GM23338 (cell line): ENCODE measurements at regions not wholly inside any gene's neighbourhood (a gene's known extent, or its start where the extent isn't known, plus 50 kb on each side); places are given as distances from the start of the nearest gene placed in this dataset.

ENCODE experiments used
- CTCF ChIP-seq, 2 experiments: fragments of 200-600 bp in 1 of 2; sonication (generic) in 1 of 2; conservative IDR thresholded peaks; 2 replicates each; pipeline versions ENCODE4 v1.5.1 to v1.6.1; 2016 to 2017; ENCODE audit warnings: antibody characterized with exemption in 2 of 2, low read depth in 2 of 2, mild to moderate bottlenecking in 2 of 2, moderate library complexity in 1 of 2
- ZNF114 ChIP-seq: fragments of 250-450 bp; sonication (Bioruptor Pico); IDR thresholded peaks from 2 replicates; pipeline ENCODE4 v1.5.0; 2020; ENCODE audit warnings: mild to moderate bottlenecking, moderate library complexity

- no peak for TF ChIP-seq CTCF (conservative IDR thresholded peaks at IDR 0.05; ENCODE audit: low read depth in 2 of 2)
- TF ChIP-seq ZNF114 (CRISPR knock-in tag): no peak
Measured at GRCh38 chr6:55960344-55960743, 85.0 kb upstream of the BMP5 start.
